HL-60 (cell line): ENCODE measurements at regions not wholly inside any gene's neighbourhood (a gene's known extent, or its start where the extent isn't known, plus 50 kb on each side); places are given as distances from the start of the nearest gene placed in this dataset.
"Not testable (repeated sequence)": the region's sequence is repeated elsewhere in the genome, so short reads cannot be mapped to it uniquely, and the experiment has no call there.

Experiments
- DNase-seq, 2 experiments: peaks; one replicate each; pipeline ENCODE4 v3.0.0-alpha.2; 2010 to 2020; ENCODE audit warnings: low read depth in 1 of 2, low spot score in 1 of 2
- H3K27ac ChIP-seq: fragments of 250-450 bp; sonication (Bioruptor Pico); replicated peaks from 2 replicates; pipeline ENCODE4 v1.5.1; 2020; ENCODE audit warnings: mild to moderate bottlenecking, moderate library complexity
- H3K27me3 ChIP-seq: fragments of 250-450 bp; sonication (Bioruptor Pico); 2 replicates; pipeline ENCODE4 v1.5.1; 2021; ENCODE audit warnings: mild to moderate bottlenecking, moderate library complexity; ENCODE audit not compliant: insufficient read depth, poor library complexity, severe bottlenecking
- H3K4me3 ChIP-seq: replicated peaks from 2 replicates; pipeline ENCODE4 v1.5.1; 2011; ENCODE audit warnings: mild to moderate bottlenecking, control low read depth, low read length; ENCODE audit not compliant: insufficient read depth
- CTCF ChIP-seq: IDR thresholded peaks from one replicate; pipeline ENCODE4 v1.5.1; 2011; ENCODE audit warnings: low read length, control low read depth, inconsistent platforms; ENCODE audit not compliant: insufficient read depth
- GABPA ChIP-seq: IDR thresholded peaks from 2 replicates; pipeline ENCODE4 v1.6.1; 2012; ENCODE audit warnings: low read depth
- POLR2AphosphoS5 ChIP-seq: IDR thresholded peaks from 2 replicates; pipeline ENCODE4 v1.6.1; 2012; ENCODE audit warnings: low read depth
- SPI1 ChIP-seq: IDR thresholded peaks from 2 replicates; pipeline ENCODE4 v1.6.1; 2012; ENCODE audit warnings: low read depth, mild to moderate bottlenecking, borderline replicate concordance
- TF ChIP-seq, protein P1 (sequence below): IDR thresholded peaks from 2 replicates; pipeline ENCODE4 v1.6.1; 2012; ENCODE audit warnings: low read depth; ENCODE audit not compliant: insufficient replicate concordance

- no peak for TF ChIP-seq CTCF
- TF ChIP-seq POLR2AphosphoS5: no peak
- no peak for TF ChIP-seq GABPA
- no peak for TF ChIP-seq SPI1
- TF ChIP-seq, protein P1, sequence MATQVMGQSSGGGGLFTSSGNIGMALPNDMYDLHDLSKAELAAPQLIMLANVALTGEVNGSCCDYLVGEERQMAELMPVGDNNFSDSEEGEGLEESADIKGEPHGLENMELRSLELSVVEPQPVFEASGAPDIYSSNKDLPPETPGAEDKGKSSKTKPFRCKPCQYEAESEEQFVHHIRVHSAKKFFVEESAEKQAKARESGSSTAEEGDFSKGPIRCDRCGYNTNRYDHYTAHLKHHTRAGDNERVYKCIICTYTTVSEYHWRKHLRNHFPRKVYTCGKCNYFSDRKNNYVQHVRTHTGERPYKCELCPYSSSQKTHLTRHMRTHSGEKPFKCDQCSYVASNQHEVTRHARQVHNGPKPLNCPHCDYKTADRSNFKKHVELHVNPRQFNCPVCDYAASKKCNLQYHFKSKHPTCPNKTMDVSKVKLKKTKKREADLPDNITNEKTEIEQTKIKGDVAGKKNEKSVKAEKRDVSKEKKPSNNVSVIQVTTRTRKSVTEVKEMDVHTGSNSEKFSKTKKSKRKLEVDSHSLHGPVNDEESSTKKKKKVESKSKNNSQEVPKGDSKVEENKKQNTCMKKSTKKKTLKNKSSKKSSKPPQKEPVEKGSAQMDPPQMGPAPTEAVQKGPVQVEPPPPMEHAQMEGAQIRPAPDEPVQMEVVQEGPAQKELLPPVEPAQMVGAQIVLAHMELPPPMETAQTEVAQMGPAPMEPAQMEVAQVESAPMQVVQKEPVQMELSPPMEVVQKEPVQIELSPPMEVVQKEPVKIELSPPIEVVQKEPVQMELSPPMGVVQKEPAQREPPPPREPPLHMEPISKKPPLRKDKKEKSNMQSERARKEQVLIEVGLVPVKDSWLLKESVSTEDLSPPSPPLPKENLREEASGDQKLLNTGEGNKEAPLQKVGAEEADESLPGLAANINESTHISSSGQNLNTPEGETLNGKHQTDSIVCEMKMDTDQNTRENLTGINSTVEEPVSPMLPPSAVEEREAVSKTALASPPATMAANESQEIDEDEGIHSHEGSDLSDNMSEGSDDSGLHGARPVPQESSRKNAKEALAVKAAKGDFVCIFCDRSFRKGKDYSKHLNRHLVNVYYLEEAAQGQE: no peak
- no peaks in the 10 kb centered on the region for H3K27me3 ChIP-seq
- no peak overlapping the region for H3K4me3 ChIP-seq
- H3K27ac ChIP-seq: no peak overlapping the region
- DNase-seq: no peak
These were observed 167.2 kb downstream of the HMHB1 start for GRCh38 chr5:143979044-143979690.

DNA sequence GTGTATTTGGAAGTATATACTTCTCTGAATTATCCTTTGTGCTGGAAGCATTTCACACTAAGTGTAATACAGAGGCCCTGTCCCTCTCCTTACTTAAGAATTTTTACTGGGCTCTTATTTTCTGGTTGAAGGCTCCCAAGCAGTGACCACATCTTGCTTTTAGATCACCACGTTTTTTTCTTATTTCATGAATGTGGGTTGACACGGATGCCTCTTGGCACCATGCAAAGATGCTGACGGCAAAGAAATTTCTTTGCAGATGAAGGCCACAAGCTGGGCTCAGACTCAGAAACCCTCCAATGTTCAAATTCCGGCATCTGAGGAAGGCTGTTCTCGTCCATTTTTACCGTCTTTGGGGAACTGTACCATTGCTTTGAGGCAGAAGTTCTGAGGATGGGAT is 168.5 kb downstream of the HMHB1 start:
- no peak for TF ChIP-seq GABPA
- no peak for TF ChIP-seq POLR2AphosphoS5
- TF ChIP-seq, protein P1: no peak
- TF ChIP-seq CTCF: no peak
- TF ChIP-seq SPI1: no peak
- DNase-seq: no peak
- no peak overlapping the region for H3K4me3 ChIP-seq
- no peaks in the 10 kb centered on the region for H3K27me3 ChIP-seq
- no peak overlapping the region for H3K27ac ChIP-seq

- not testable (repeated sequence) for DNase-seq, H3K27ac ChIP-seq, H3K4me3 ChIP-seq, H3K27me3 ChIP-seq
These were observed 171.0 kb downstream of the HMHB1 start for GRCh38 chr5:143982957-143983356.

DNA sequence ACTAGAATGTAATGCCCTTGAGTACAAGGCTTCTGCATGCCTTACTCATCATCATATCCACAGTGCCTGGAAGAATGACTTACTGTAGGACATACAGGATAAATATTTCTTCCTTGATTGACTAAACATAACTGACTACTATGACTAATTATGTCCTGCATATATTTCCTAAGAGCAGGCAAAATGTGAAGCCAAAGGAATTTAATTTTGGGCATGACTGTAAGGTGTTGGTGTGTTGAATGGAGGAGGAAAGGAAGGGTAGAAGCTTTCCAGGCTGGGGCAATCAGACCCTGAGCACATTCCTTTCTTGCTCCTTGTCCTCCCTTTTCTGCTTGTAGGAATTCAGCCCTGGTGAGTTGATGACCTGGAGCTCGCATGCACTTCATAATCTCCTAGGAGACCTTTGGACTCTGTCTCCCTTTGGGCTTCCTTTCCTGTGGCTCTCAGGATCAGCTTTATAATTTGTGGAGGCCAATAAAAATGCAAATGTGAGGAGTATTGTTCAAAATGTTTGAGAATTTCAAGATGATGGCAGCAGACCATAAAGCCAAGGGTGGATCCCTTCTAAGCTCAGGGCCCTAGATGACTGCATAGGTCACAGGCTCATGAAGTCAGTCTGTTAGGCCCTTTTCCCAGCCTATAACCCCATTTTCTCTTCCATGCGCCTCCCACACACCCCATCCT is 174.0 kb downstream of the HMHB1 start:
- Histone ChIP-seq H3K27me3 (no peaks in the 10 kb centered on the region), H3K4me3 (no peak overlapping the region), H3K27ac (no peak overlapping the region)
- TF ChIP-seq, protein P1: no peak
- TF ChIP-seq SPI1: no peak
- no peak for TF ChIP-seq POLR2AphosphoS5
- no peak for TF ChIP-seq GABPA
- no peak for TF ChIP-seq CTCF
- DNase-seq: no peak
